Heart left ventricle (tissue), 16 donors: ENCODE measurements at regions not wholly inside any gene's neighbourhood (a gene's known extent, or its start where the extent isn't known, plus 50 kb on each side); places are given as distances from the start of the nearest gene placed in this dataset.

Experiments used
- ATAC-seq, 4 donors: fragments of 200-7000 bp; cut with Tn5 transposase; one replicate each; pipeline ENCODE4 v1.9.1; 2020 to 2022; ENCODE audit warnings: moderate library complexity in 4 of 4, mild to moderate bottlenecking in 3 of 4, moderate number of reproducible peaks in 1 of 4
- DNase-seq, 5 donors: peaks; one replicate each; pipeline ENCODE4 v3.0.0-alpha.2; 2020
- H3K27ac ChIP-seq, 12 donors: fragments of 200-600 bp; sonication (generic) in 4 of 12; one replicate each; pipeline versions ENCODE4 v1.5.0 to v1.8.0; 2016 to 2022; ENCODE audit warnings: mild to moderate bottlenecking in 2 of 12
- H3K27me3 ChIP-seq, 9 donors: fragments of 200-600 bp; sonication (generic) in 2 of 9; one replicate each; pipeline versions ENCODE4 v1.5.1 to v1.8.0; 2016 to 2022; ENCODE audit warnings: mild to moderate bottlenecking in 3 of 9
- H3K36me3 ChIP-seq, 9 donors: fragments of 200-600 bp; sonication (generic) in 2 of 9; one replicate each; pipeline versions ENCODE4 v1.5.0 to v1.8.0; 2018 to 2022; ENCODE audit warnings: mild to moderate bottlenecking in 2 of 9
- H3K4me1 ChIP-seq, 12 donors: fragments of 200-600 bp; sonication (generic) in 4 of 12; one replicate each; pipeline versions ENCODE4 v1.5.0 to v1.8.0; 2016 to 2022; ENCODE audit warnings: mild to moderate bottlenecking in 3 of 12
- H3K4me3 ChIP-seq, 12 donors: fragments of 200-600 bp; sonication (generic) in 4 of 12; one replicate each; pipeline versions ENCODE4 v1.5.0 to v1.8.0; 2017 to 2022; ENCODE audit warnings: mild to moderate bottlenecking in 9 of 12, moderate library complexity in 4 of 12
- H3K9me3 ChIP-seq, 12 donors: fragments of 200-600 bp; sonication (generic) in 4 of 12; one replicate each; pipeline versions ENCODE4 v1.5.0 to v1.8.0; 2016 to 2022; ENCODE audit warnings: mild to moderate bottlenecking in 1 of 12
- POLR2A ChIP-seq, 2 donors: fragments of 450-650 bp; IDR thresholded peaks; one replicate each; pipeline ENCODE4 v1.6.1; 2017; ENCODE audit warnings: antibody characterized with exemption in 2 of 2, mild to moderate bottlenecking in 2 of 2, moderate library complexity in 2 of 2
- WGBS, 4 donors: extraction: QIAGEN DNeasy Blood & Tissue Kit in 2 of 4; methylation state at CpG; one replicate each; pipeline versions ENCODE4 v1.1.5 to v1.1.7; 2013 to 2018; 5-methylcytosine and 5-hydroxymethylcytosine counted together
- intact Hi-C, 10 donors: fragments of 100-400 bp; cut with DNase I; formaldehyde crosslinking; loops; one replicate each; pipeline versions ENCODE4 v1.11.1 to v1.14.2; 2022
- TF ChIP-seq, protein P1 (sequence below), 12 donors: fragments of 200-600 bp; sonication (generic) in 4 of 12; IDR thresholded peaks; one replicate each; pipeline versions ENCODE4 v1.5.0 to v1.8.0; 2018 to 2022; ENCODE audit warnings: antibody characterized with exemption in 12 of 12, mild to moderate bottlenecking in 5 of 12
- donor health status: ischemic (EF 13 %, LVEDD 7.1; RV severe dilation, severe dysfunction).
- donor health status: healthy with polysubstance abuse.
- donor health status: DM: no; HTN: yes; CAD: no.
- donor health status: DM: no; HTN: no; CAD: no.
- donor health status: ischemic (EF 25% LVEDD 6.9; RV normal size, moderate dysfunction).
- donor health status: ischemic (EF 25% LVEDD 5.7; RV mildly dilated, moderate dysfunction).
- donor health status: healthy.
- donor health status: DM: yes; HTN: yes; CAD: no.
- donor health status: ischemic (EF 35%, LVEDD 5.7; RV mildly dilated, moderate dysfunction).
- donor health status: nonischemic (EF 11% LVEDD 7.7; RV severe dilation, severe dysfunction).
- donor health status: DM: yes; HTN: yes; CAD: no.
- donor health status: PGD.
- donor health status: ischemic (EF 29% LVEDD 5.4; RV normal size, mild dysfunction).
- donor health status: nonischemic (EF 23%, LVEDD 6.1; RV moderate dilation, normal function).

DNA sequence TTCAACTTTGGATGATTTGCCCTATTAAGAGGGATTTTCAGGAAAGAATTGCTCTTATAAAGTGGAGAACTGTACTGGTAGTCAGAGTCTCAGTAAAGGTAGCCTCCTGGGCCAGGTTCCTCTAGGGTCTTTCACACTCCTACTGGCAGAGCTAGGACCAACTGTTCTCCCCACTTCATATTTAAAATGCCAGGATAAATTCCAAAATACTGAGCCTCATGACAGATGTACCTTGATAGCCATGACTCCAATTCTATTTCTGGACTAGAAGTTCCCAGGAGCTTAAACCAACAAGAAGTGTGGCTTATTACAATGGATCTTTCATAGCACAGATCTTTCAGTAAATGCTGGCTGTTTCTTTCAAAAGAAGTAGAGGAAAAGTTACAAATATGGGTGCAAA is 126.5 kb downstream of the C12orf75 start:
- H3K27me3 ChIP-seq: no peaks in the 10 kb centered on the region

DNA sequence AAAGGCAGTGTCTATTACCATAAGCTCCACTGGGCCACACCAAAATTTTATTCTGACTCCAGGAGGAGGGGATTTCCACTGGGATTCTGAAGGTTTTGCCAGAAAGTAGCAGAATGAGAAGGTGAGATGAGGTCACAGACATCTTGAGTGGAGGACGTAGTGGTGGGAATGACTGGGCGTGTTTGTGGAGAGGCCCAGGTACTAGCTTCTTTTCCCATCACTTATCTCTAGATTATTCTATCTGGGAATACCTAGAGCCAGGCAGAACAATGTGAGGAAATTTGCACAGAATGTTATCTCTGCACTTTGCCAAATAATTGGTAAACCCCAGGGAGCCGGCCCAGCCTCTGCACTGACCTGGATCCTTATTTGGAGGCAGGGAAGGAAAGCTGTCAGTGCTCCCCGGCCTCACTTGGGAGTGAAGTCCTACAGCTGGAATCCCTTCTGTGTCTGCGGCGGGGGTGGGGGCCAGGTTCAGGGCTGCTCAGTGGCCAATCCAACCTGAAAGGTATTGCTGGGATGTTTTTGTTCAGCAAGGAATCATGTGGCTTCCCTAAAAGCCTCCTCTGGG is 129.4 kb downstream of the C12orf75 start:
- ATAC-seq (peak; percentile 38 to 71 (median 58)), DNase-seq (peak; percentile 20 to 58 (median 40))
- H3K4me1 ChIP-seq: peaks cover 0 to 30% (median 8%) of the 10 kb centered on the region in 12 donors
- no peaks in the 10 kb centered on the region for H3K27me3 ChIP-seq
- WGBS, 4 donors: 43 to 63% (median 49%) methylated on average over 6 of the region's 6 CpGs
- no peaks in the 10 kb centered on the region for H3K36me3 ChIP-seq
- H3K27ac ChIP-seq: peak overlapping the region in 6 of 12 donors; percentile 5 to 41 (median 27)
- intact Hi-C loops: loop anchor here in 1 of 10 donors (10.0 kb wide), 1 partner anchor 195 kb away; no protein-coding TSS in a partner anchor
- H3K9me3 ChIP-seq: peaks cover 0 to 10% (median 2%) of the 10 kb centered on the region in 12 donors
- no peak for TF ChIP-seq POLR2A (IDR thresholded peaks at IDR 0.05)
- TF ChIP-seq, protein P1, sequence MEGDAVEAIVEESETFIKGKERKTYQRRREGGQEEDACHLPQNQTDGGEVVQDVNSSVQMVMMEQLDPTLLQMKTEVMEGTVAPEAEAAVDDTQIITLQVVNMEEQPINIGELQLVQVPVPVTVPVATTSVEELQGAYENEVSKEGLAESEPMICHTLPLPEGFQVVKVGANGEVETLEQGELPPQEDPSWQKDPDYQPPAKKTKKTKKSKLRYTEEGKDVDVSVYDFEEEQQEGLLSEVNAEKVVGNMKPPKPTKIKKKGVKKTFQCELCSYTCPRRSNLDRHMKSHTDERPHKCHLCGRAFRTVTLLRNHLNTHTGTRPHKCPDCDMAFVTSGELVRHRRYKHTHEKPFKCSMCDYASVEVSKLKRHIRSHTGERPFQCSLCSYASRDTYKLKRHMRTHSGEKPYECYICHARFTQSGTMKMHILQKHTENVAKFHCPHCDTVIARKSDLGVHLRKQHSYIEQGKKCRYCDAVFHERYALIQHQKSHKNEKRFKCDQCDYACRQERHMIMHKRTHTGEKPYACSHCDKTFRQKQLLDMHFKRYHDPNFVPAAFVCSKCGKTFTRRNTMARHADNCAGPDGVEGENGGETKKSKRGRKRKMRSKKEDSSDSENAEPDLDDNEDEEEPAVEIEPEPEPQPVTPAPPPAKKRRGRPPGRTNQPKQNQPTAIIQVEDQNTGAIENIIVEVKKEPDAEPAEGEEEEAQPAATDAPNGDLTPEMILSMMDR (IDR thresholded peaks at IDR 0.05): no peak
- H3K4me3 ChIP-seq: no peak overlapping the region

More for the DNA sequence above, 126.5 kb downstream of the C12orf75 start:
- Histone ChIP-seq H3K27ac (peak overlapping the region in 7 of 12 donors; percentile 5 to 75 (median 39)), H3K36me3 (no peaks in the 10 kb centered on the region), H3K9me3 (peaks cover 0 to 10% (median 2%) of the 10 kb centered on the region in 12 donors), H3K4me3 (no peak overlapping the region), H3K4me1 (peaks cover 0 to 30% (median 8%) of the 10 kb centered on the region in 12 donors)
- intact Hi-C loops: no loop called here
- TF ChIP-seq POLR2A (IDR thresholded peaks at IDR 0.05): no peak
- TF ChIP-seq, protein P1 (IDR thresholded peaks at IDR 0.05): no peak
- DNase-seq (no peak), ATAC-seq (peak; percentile 21 to 73 (median 54))

DNA sequence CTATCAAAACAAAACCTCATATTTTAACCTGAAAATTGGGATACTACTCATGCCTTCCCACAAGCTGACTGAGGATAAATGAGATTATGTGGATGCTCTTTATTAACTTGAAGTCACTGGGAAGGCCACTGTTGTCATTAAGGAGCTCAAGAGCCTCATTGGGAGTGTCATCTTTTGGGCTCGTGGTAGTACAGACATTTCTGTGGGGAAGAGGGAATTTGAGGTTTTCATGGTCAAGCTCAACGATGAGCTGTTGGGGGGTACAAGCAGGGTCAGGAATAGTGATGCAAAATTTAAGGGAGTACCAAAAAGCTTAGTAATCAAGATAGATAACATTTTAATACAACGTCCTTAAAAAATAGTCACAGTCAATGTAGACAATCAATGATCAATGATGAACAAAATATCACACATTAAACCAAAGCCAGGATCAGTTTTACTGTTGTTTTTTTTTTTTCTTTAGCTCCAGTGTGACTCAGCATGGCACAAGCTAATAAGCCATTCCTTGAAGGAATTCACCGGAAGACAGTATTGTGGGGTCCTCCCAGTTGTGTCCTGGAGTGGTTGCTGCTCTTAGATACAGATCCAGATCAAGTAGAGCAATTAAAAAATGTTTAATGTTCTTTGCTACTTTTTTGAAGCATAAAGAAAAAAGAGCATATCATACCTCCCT is 130.9 kb downstream of the C12orf75 start:
- 92 to 95% (median 94%) methylated on average over 4 of the region's 4 CpGs for WGBS, 4 donors

More for the DNA sequence above, 130.9 kb downstream of the C12orf75 start:
- intact Hi-C loops: loop anchor here in 1 of 10 donors (10.0 kb wide), 1 partner anchor 193 kb away; no protein-coding TSS in a partner anchor
- no peak for TF ChIP-seq POLR2A (IDR thresholded peaks at IDR 0.05)
- TF ChIP-seq, protein P1 (IDR thresholded peaks at IDR 0.05): no peak
- no peaks in the 10 kb centered on the region for H3K36me3 ChIP-seq
- H3K27ac ChIP-seq: no peak overlapping the region
- no peak for ATAC-seq
- peaks cover 0 to 26% (median 8%) of the 10 kb centered on the region in 12 donors for H3K4me1 ChIP-seq
- peaks cover 0 to 10% (median 2%) of the 10 kb centered on the region in 12 donors for H3K9me3 ChIP-seq
- no peaks in the 10 kb centered on the region for H3K27me3 ChIP-seq
- no peak overlapping the region for H3K4me3 ChIP-seq
- no peak for DNase-seq
